Ectodermal cell (in vitro differentiated cells): ENCODE measurements at regions not wholly inside any gene's neighbourhood (a gene's known extent, or its start where the extent isn't known, plus 50 kb on each side); places are given as distances from the start of the nearest gene placed in this dataset.

Source experiments
- H3K27ac ChIP-seq: 2 replicates; pipeline ENCODE4 v1.7.0; 2013; ENCODE audit warnings: mild to moderate bottlenecking, low read depth, low read length; ENCODE audit not compliant: insufficient read depth, poor library complexity, severe bottlenecking
- H3K27me3 ChIP-seq: 2 replicates; pipeline ENCODE4 v1.7.0; 2013; ENCODE audit warnings: mild to moderate bottlenecking, low read length; ENCODE audit not compliant: insufficient read depth, control insufficient read depth, poor library complexity, severe bottlenecking
- H3K36me3 ChIP-seq: one replicate; pipeline ENCODE4 v1.7.0; 2013; ENCODE audit warnings: low read length; ENCODE audit not compliant: control insufficient read depth, insufficient read depth
- H3K4me1 ChIP-seq: one replicate; pipeline ENCODE4 v1.7.0; 2013; ENCODE audit warnings: low read length; ENCODE audit not compliant: control insufficient read depth, insufficient read depth
- H3K4me3 ChIP-seq: 2 replicates; pipeline ENCODE4 v1.7.0; 2013; ENCODE audit warnings: low read depth, low read length, control low read depth; ENCODE audit not compliant: insufficient read depth
- H3K9me3 ChIP-seq: 2 replicates; pipeline ENCODE4 v1.7.0; 2013; ENCODE audit warnings: mild to moderate bottlenecking, low read length, moderate library complexity; ENCODE audit not compliant: control insufficient read depth
- WGBS, 2 experiments: methylation state at CpG; one replicate each; pipeline ENCODE4 v1.1.7; 2013; ENCODE audit warnings: missing lambda C conversion rate in 2 of 2; 5-methylcytosine and 5-hydroxymethylcytosine counted together

DNA sequence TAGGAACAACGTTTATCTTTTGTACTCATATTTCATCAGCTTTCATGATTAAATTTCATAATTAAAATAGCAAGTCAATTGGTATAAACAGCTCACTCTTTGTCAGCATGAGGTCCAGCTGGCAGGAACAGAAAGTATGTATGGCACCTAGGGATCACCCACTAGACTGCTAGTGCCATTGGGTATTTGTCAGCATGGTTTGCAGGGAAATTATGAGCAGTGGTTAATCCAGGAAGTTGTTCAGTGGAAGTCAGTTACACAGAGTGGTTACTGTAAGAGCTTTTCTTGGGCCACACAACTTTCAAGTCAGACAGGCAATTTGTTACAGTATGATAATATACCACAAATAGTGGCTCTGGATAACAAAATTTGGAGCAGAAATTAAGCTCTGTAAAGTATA, 340.3 kb upstream of the RGS6 start:
- no peaks in the 10 kb centered on the region for H3K36me3 ChIP-seq
- no peaks in the 10 kb centered on the region for H3K9me3 ChIP-seq
- no peak overlapping the region for H3K4me3 ChIP-seq
- H3K27me3 ChIP-seq, result no peaks in the 10 kb centered on the region
- H3K4me1 ChIP-seq, result peaks cover 16% of the 10 kb centered on the region
- H3K27ac ChIP-seq, result no peak overlapping the region
- WGBS, 2 experiments, result 83% methylated on average over 1 of the region's 1 CpG; no CpG with 5 or more reads in 1 of the 2 experiments

DNA sequence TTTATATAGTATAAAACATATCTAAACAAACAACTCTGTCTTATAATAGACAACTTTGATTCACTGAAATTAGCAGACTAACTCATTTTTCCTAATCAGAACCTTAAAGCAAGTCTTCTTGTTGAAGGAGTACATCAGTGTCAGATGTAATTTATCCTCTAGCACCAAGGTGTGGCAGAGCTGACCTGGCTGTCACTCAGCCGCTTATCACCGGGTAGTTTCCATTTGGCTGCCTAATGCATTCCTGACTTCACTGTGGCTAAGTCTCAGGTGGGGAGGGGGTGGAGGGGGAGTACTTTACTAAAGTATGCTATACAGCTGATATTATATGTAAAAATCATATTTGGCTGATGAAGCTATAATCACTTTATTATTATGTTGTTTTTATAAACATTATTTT, 339.9 kb upstream of the RGS6 start:
- H3K27ac ChIP-seq, result no peak overlapping the region
- WGBS, 2 experiments, result 70 to 86% methylated on average over 2 of the region's 2 CpGs
- peaks cover 16% of the 10 kb centered on the region for H3K4me1 ChIP-seq

DNA sequence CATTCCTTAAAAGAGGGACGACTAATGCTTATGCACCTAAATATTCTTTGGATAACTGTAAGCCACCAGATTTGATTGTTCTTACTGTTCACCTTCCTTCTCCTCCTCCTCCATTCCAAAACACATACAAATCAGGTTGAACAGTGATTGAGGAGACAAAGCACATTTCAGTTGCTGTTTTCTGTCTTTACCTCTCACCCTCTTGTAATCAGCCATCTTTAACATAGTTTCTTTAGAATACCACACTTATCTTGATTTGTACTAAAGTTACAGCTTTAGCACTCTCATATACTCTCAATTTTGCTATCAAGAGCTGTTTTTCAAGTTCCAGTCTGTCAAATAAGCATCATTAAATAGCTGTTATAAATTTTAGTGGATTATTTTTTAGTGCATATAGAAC, 338.3 kb upstream of the RGS6 start:
- H3K4me3 ChIP-seq, result no peak overlapping the region
- H3K36me3 ChIP-seq, result no peaks in the 10 kb centered on the region
- H3K4me1 ChIP-seq, result peaks cover 16% of the 10 kb centered on the region
- 96 to 98% methylated on average over 1 of the region's 1 CpG for WGBS, 2 experiments
- H3K27me3 ChIP-seq, result no peaks in the 10 kb centered on the region
- H3K9me3 ChIP-seq, result no peaks in the 10 kb centered on the region
- H3K27ac ChIP-seq, result no peak overlapping the region

More for the DNA sequence above, 339.9 kb upstream of the RGS6 start:
- Histone ChIP-seq H3K27me3 (no peaks in the 10 kb centered on the region), H3K4me3 (no peak overlapping the region), H3K36me3 (no peaks in the 10 kb centered on the region), H3K9me3 (no peaks in the 10 kb centered on the region)

DNA sequence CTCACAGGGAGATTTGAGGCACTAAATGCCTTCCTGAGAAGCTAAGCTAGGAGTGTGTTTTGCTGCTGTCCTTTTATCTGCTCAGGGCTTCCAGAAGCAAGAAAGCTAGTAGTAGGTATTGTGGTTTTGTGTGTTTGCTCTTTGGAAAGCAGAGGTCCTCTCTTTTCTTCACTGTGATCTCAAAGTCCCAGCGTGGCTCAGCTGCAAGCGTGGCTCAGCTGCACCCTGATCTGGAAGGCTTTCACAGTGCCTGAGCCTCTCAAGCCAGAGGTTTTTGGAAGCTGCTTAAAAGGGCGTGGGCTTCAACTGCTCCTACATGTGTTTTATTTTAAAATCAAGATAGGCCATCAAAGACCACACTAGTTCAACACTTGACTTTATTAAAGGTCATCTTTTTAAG, 337.4 kb upstream of the RGS6 start:
- no peak overlapping the region for H3K27ac ChIP-seq
- WGBS, 2 experiments, result 65 to 77% methylated on average over 3 of the region's 3 CpGs

DNA sequence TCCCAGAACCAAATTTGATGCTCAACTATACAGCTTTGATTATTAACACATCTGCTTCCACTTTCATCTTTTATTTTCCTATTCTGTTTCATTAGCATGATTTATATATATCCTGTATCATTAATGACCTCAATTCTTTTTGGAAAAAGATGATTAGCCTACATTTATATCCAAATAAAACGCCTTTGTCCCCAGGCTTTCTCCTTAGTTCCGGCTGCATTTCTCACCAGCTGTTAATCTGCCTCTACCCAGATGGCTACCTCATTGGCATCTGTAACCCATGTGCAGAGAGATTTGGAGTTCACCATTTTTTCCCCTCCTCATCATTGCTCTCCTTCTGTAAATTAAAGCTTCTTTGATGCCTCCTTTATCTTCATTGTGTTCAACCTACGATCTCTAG, 336.8 kb upstream of the RGS6 start:
- Histone ChIP-seq H3K9me3 (no peaks in the 10 kb centered on the region), H3K36me3 (no peaks in the 10 kb centered on the region), H3K4me1 (peaks cover 16% of the 10 kb centered on the region), H3K27ac (no peak overlapping the region), H3K4me3 (no peak overlapping the region), H3K27me3 (no peaks in the 10 kb centered on the region)
- WGBS, 2 experiments, result 92 to 94% methylated on average over 3 of the region's 3 CpGs

More for the DNA sequence above, 337.4 kb upstream of the RGS6 start:
- H3K4me1 ChIP-seq, result peaks cover 16% of the 10 kb centered on the region
- H3K9me3 ChIP-seq, result no peaks in the 10 kb centered on the region
- H3K36me3 ChIP-seq, result no peaks in the 10 kb centered on the region
- no peak overlapping the region for H3K4me3 ChIP-seq
- H3K27me3 ChIP-seq, result no peaks in the 10 kb centered on the region

DNA sequence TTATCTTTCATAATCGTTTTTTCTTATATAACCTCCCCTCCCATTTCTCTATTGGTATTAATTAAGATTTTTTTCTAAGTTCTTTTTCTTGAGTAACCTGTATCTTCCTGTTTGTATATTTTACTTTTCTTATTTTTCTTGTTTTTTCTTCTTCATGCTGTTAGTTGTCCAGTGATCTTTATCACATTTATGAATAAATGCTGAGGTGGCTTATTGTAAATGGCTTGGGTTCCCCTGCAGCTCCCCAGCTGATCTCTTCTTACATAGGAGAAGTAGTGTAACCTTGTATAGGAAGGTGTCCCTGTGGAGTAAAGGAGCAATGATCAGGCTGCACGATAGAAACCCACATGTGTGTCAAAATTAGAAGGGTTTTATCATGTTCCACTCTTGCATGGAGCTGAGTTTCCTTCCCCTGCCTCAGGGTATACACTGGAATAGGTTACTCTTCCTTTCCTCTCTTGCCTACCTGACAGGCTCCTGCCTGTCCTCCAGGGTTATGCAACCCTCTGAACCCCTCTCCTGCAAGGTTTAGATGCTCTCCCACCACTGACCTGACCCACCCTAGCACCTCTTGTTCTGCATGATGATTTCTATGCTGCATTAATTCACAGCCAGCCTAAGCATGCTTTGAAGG, 334.8 kb upstream of the RGS6 start:
- Histone ChIP-seq H3K27me3 (no peaks in the 10 kb centered on the region), H3K4me1 (peaks cover 16% of the 10 kb centered on the region), H3K27ac (no peak overlapping the region), H3K9me3 (no peaks in the 10 kb centered on the region), H3K36me3 (no peaks in the 10 kb centered on the region), H3K4me3 (no peak overlapping the region)
- WGBS, 2 experiments, result 87 to 96% methylated on average over 1 of the region's 2 CpGs

DNA sequence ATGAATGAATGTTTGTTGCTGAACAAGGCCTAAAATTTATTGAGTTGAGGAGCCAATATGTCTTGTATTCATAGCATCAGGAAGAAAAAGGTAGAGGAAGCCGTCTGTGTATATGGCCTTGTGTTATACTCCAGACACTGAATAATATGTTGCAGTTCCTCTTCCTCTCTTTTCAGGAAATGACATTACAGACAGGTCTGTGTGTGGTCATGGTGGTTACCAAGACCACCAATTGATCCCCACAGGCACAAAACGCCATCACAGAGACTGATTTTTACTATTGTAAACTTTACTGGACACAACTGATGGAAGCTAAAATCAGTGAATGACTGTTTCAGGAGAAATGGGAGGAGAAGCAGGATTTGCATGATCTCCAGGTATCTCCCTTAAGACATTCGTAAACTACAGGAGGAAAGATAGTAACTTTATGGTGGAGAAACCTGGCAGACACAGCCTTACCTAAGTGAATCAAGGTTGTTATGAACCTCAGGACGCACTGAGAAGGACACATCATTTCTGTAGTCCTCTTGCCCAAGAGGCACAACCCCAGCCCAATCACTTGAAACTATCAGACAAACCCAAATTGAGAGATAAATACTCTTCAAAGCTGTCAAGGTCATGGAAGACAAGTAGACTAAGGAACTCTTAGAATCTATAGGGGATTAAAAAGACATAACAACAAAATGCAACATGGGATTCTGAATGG, 334.1 kb upstream of the RGS6 start:
- H3K4me3 ChIP-seq, result no peak overlapping the region
- no peaks in the 10 kb centered on the region for H3K36me3 ChIP-seq
- no peaks in the 10 kb centered on the region for H3K9me3 ChIP-seq
- no peaks in the 10 kb centered on the region for H3K27me3 ChIP-seq
- peaks cover 16% of the 10 kb centered on the region for H3K4me1 ChIP-seq
- WGBS, 2 experiments, result 94 to 97% methylated on average over 4 of the region's 4 CpGs
- H3K27ac ChIP-seq, result no peak overlapping the region

DNA sequence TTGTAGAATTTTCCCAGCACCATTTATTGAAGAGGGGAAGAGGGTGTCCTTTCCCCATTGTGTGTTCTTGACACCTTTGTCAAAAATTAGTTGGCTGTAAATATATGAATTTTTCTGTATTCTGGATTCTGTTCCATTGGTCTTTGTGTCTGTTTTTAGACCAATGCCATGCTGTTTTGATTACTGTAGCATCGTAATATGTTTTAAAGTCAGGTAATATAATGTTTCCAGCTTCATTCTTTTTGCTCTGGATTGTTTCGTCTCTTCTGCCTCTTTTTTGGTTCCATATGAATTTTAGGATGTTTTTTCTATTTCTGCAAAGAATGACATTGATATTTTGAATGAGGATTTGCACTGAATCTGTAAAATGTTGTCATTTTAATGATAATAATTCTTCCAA, 331.9 kb upstream of the RGS6 start:
- H3K4me1 ChIP-seq, result peaks cover 10% of the 10 kb centered on the region
- H3K36me3 ChIP-seq, result no peaks in the 10 kb centered on the region
- H3K27ac ChIP-seq, result no peak overlapping the region
- no peaks in the 10 kb centered on the region for H3K9me3 ChIP-seq
- WGBS, 2 experiments, result 97 to 98% methylated on average over 2 of the region's 2 CpGs
- no peaks in the 10 kb centered on the region for H3K27me3 ChIP-seq
- no peak overlapping the region for H3K4me3 ChIP-seq

DNA sequence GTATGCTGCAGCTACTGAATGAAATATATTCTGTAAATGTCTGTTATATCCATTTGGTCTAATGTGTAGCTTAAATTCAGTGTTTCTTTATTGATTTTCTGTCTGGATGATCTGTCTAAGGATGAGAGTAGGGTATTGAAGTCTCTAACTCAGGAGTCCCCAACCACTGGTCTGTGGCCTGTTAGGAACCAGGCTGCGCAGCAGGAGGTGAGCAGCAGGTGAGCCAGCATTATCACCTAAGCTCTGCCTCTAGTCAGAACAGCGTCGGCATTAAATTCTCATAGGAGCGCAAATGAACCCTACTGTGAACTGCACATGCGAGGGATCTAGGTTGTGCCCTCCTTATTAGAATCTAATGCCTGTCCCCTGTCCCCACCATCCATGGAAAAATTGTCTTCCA, 329.7 kb upstream of the RGS6 start:
- H3K36me3 ChIP-seq, result no peaks in the 10 kb centered on the region
- H3K4me3 ChIP-seq, result no peak overlapping the region
- no peaks in the 10 kb centered on the region for H3K4me1 ChIP-seq
- no peaks in the 10 kb centered on the region for H3K9me3 ChIP-seq
- H3K27me3 ChIP-seq, result no peaks in the 10 kb centered on the region
- WGBS, 2 experiments, result 88 to 92% methylated on average over 5 of the region's 5 CpGs
- no peak overlapping the region for H3K27ac ChIP-seq

DNA sequence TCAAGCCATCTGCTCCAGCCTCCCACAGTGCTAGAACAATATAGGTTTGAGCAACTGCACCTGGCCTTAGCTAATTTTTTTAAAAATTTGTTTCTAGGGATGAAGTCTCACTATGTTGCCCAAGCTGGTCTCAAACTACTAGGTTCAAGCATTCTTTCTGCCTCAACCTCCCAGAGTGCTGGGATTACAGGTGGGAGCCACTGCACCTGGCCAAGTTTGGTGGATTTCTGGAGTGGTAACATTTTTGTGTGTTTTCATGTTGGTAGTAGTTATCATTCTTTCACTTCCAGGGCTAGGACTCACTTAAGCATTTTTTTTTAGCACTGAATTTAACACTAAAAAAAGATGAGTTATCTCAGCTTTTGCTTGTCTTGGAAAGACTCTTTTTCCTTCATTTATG, 328.0 kb upstream of the RGS6 start:
- no peaks in the 10 kb centered on the region for H3K27me3 ChIP-seq
- no peaks in the 10 kb centered on the region for H3K36me3 ChIP-seq
- no peak overlapping the region for H3K4me3 ChIP-seq
- no peak overlapping the region for H3K27ac ChIP-seq
- H3K4me1 ChIP-seq, result no peaks in the 10 kb centered on the region
- no peaks in the 10 kb centered on the region for H3K9me3 ChIP-seq
